ENCODE measurements at regions not wholly inside any gene's neighbourhood (a gene's known extent, or its start where the extent isn't known, plus 50 kb on each side); places are given as distances from the start of the nearest gene placed in this dataset.

- no peak for TF ChIP-seq CTCF (IDR thresholded peaks at IDR 0.05; ENCODE audit: low read depth, low read length, missing input control)
- TF ChIP-seq TAF1 (conservative IDR thresholded peaks at IDR 0.05), result no peak
- TF ChIP-seq, protein P1, sequence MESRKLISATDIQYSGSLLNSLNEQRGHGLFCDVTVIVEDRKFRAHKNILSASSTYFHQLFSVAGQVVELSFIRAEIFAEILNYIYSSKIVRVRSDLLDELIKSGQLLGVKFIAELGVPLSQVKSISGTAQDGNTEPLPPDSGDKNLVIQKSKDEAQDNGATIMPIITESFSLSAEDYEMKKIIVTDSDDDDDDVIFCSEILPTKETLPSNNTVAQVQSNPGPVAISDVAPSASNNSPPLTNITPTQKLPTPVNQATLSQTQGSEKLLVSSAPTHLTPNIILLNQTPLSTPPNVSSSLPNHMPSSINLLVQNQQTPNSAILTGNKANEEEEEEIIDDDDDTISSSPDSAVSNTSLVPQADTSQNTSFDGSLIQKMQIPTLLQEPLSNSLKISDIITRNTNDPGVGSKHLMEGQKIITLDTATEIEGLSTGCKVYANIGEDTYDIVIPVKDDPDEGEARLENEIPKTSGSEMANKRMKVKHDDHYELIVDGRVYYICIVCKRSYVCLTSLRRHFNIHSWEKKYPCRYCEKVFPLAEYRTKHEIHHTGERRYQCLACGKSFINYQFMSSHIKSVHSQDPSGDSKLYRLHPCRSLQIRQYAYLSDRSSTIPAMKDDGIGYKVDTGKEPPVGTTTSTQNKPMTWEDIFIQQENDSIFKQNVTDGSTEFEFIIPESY (IDR thresholded peaks at IDR 0.05), result no peak
- TF ChIP-seq RAD21 (IDR thresholded peaks at IDR 0.05), result no peak
- no peak for TF ChIP-seq JUND (IDR thresholded peaks at IDR 0.05)
- TF ChIP-seq, protein P2, sequence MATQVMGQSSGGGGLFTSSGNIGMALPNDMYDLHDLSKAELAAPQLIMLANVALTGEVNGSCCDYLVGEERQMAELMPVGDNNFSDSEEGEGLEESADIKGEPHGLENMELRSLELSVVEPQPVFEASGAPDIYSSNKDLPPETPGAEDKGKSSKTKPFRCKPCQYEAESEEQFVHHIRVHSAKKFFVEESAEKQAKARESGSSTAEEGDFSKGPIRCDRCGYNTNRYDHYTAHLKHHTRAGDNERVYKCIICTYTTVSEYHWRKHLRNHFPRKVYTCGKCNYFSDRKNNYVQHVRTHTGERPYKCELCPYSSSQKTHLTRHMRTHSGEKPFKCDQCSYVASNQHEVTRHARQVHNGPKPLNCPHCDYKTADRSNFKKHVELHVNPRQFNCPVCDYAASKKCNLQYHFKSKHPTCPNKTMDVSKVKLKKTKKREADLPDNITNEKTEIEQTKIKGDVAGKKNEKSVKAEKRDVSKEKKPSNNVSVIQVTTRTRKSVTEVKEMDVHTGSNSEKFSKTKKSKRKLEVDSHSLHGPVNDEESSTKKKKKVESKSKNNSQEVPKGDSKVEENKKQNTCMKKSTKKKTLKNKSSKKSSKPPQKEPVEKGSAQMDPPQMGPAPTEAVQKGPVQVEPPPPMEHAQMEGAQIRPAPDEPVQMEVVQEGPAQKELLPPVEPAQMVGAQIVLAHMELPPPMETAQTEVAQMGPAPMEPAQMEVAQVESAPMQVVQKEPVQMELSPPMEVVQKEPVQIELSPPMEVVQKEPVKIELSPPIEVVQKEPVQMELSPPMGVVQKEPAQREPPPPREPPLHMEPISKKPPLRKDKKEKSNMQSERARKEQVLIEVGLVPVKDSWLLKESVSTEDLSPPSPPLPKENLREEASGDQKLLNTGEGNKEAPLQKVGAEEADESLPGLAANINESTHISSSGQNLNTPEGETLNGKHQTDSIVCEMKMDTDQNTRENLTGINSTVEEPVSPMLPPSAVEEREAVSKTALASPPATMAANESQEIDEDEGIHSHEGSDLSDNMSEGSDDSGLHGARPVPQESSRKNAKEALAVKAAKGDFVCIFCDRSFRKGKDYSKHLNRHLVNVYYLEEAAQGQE (IDR thresholded peaks at IDR 0.05), result no peak
Observed at GRCh38 chr7:136116186-136116585, 139.0 kb upstream of the MTPN start.

Measured in liver (tissue), 3 donors.